Psoas muscle (tissue), 7 donors: ENCODE measurements at regions not wholly inside any gene's neighbourhood (a gene's known extent, or its start where the extent isn't known, plus 50 kb on each side); places are given as distances from the start of the nearest gene placed in this dataset.

Experiments used
- ATAC-seq, 4 donors: fragments of 200-7000 bp; cut with Tn5 transposase; one replicate each; pipeline ENCODE4 v1.9.1; 2020; ENCODE audit warnings: moderate library complexity in 3 of 4, mild to moderate bottlenecking in 2 of 4
- DNase-seq, 2 donors: peaks; one replicate each; pipeline ENCODE4 v3.0.0-alpha.2; 2020
- H3K27ac ChIP-seq: fragments of 200-600 bp; one replicate; pipeline ENCODE4 v1.8.0; 2022
- H3K27me3 ChIP-seq, 3 donors: fragments of 200-600 bp in 1 of 3; one replicate each; pipeline versions ENCODE4 v1.6.1 to v1.8.0; 2013 to 2022; ENCODE audit warnings: low read length in 2 of 3, mild to moderate bottlenecking in 2 of 3, moderate library complexity in 1 of 3; ENCODE audit not compliant: insufficient read depth in 3 of 3
- H3K36me3 ChIP-seq, 2 donors: fragments of 200-600 bp in 1 of 2; one replicate each; pipeline versions ENCODE4 v1.6.1 to v1.8.0; 2013 to 2022; ENCODE audit warnings: low read depth in 1 of 2, mild to moderate bottlenecking in 1 of 2, moderate library complexity in 1 of 2; ENCODE audit not compliant: insufficient read depth in 1 of 2
- H3K4me1 ChIP-seq: fragments of 200-600 bp; one replicate; pipeline ENCODE4 v1.8.0; 2022
- H3K4me3 ChIP-seq: fragments of 200-600 bp; one replicate; pipeline ENCODE4 v1.8.0; 2022; ENCODE audit warnings: mild to moderate bottlenecking
- H3K9me3 ChIP-seq: fragments of 200-600 bp; one replicate; pipeline ENCODE4 v1.8.0; 2022
- WGBS, 3 donors: extraction: QIAGEN DNeasy Blood & Tissue Kit; methylation state at CpG; one replicate each; pipeline versions ENCODE4 v1.1.6 to v1.1.7; 2013; 5-methylcytosine and 5-hydroxymethylcytosine counted together
- intact Hi-C, 2 donors: fragments of 100-400 bp; cut with DNase I; formaldehyde crosslinking; loops; one replicate each; pipeline versions ENCODE4 v1.11.0 to v1.14.2; 2022
- TF ChIP-seq, protein P1 (sequence below): fragments of 200-600 bp; IDR thresholded peaks from one replicate; pipeline ENCODE4 v1.8.0; 2022; ENCODE audit warnings: antibody characterized with exemption
- donor health status: healthy with polysubstance abuse.
- donor health status: DM: no; HTN: no; CAD: no; lungs with moderate emphysema.
- donor health status: Bipolar disorder and iron deficiency.
- donor health status: healthy.
- donor health status: DM: yes; HTN: yes; CAD: no.
- donor health status: DM: no; HTN: no; CAD: no.
- donor health status: DM: yes; HTN: yes; CAD: no.

DNA sequence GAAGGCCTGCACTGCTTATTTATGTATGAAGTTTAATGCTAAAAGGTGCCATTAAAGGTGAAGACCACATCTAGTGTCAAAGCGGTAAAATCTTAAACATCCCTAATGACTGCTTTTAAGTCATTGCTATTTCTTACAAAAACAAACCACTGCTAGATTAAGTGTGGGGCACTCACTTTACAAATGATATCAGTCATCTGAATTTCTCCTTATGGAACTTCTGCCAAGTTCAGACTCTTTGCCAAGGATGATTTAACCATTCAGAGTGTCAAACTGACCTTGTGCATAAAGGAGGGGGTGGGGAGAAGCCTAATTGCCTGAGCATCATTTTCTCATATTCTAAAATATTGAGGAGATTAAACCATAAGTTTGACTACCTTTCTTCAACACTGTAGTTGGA, 271.5 kb downstream of the TGFB2 start:
- Histone ChIP-seq H3K27me3 (no peaks in the 10 kb centered on the region), H3K9me3 (no peaks in the 10 kb centered on the region), H3K36me3 (no peaks in the 10 kb centered on the region), H3K4me1 (no peaks in the 10 kb centered on the region), H3K27ac (no peak overlapping the region), H3K4me3 (no peak overlapping the region)
- intact Hi-C loops = no loop called here
- 87 to 97% (median 96%) methylated on average over 1 of the region's 1 CpG for WGBS, 3 donors
- ATAC-seq = no peak
- DNase-seq = no peak
- TF ChIP-seq, protein P1, sequence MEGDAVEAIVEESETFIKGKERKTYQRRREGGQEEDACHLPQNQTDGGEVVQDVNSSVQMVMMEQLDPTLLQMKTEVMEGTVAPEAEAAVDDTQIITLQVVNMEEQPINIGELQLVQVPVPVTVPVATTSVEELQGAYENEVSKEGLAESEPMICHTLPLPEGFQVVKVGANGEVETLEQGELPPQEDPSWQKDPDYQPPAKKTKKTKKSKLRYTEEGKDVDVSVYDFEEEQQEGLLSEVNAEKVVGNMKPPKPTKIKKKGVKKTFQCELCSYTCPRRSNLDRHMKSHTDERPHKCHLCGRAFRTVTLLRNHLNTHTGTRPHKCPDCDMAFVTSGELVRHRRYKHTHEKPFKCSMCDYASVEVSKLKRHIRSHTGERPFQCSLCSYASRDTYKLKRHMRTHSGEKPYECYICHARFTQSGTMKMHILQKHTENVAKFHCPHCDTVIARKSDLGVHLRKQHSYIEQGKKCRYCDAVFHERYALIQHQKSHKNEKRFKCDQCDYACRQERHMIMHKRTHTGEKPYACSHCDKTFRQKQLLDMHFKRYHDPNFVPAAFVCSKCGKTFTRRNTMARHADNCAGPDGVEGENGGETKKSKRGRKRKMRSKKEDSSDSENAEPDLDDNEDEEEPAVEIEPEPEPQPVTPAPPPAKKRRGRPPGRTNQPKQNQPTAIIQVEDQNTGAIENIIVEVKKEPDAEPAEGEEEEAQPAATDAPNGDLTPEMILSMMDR = no peak

DNA sequence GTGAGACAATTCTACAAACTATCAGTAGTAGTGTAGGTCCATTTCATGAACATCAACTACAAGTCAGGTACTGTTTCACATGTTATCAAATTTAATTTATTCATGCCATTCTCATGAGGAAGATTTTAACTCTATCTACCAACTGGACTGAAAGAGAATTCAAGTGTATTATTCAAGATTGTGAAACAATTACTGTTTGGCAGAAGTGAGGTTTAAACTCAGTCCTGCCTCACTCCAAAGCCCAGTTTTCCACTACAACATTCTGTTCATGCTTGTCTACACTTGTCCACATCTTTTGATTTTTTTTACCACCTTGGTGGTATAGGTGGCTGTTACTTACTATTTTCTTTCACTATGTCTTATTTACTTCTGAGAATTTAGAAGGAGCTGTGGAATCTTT, 272.9 kb downstream of the TGFB2 start:
- Histone ChIP-seq H3K4me3 (no peak overlapping the region), H3K27ac (no peak overlapping the region), H3K27me3 (no peaks in the 10 kb centered on the region), H3K9me3 (no peaks in the 10 kb centered on the region), H3K4me1 (no peaks in the 10 kb centered on the region), H3K36me3 (no peaks in the 10 kb centered on the region)
- TF ChIP-seq, protein P1 = no peak
- intact Hi-C loops = no loop called here
- DNase-seq (no peak), ATAC-seq (no peak)

DNA sequence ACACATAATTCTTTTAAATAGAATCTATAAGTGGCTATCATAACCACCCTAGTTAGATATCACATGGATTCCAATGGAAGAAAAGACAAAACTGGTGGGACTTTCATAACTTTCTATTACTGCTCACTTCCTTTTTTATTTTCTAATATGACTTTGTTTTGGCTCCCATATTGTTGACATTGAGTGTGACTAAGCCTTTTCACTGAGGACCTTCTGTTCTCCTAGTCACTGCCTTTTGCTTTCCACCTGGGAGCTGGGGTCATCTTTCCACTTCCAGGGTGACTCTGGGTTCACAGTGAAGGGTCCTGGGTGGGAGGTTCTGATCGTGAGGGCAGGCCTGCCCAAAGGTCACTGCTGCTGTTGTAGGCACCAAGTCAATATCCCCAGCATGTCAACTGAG, 275.8 kb downstream of the TGFB2 start:
- no peaks in the 10 kb centered on the region for H3K36me3 ChIP-seq
- H3K27ac ChIP-seq = no peak overlapping the region
- WGBS, 3 donors = 63 to 92% (median 78%) methylated on average over 1 of the region's 1 CpG
- intact Hi-C loops = no loop called here
- H3K4me1 ChIP-seq = no peaks in the 10 kb centered on the region
- no peaks in the 10 kb centered on the region for H3K27me3 ChIP-seq
- no peaks in the 10 kb centered on the region for H3K9me3 ChIP-seq
- no peak for DNase-seq
- no peak for ATAC-seq
- H3K4me3 ChIP-seq = no peak overlapping the region
- TF ChIP-seq, protein P1 = no peak

DNA sequence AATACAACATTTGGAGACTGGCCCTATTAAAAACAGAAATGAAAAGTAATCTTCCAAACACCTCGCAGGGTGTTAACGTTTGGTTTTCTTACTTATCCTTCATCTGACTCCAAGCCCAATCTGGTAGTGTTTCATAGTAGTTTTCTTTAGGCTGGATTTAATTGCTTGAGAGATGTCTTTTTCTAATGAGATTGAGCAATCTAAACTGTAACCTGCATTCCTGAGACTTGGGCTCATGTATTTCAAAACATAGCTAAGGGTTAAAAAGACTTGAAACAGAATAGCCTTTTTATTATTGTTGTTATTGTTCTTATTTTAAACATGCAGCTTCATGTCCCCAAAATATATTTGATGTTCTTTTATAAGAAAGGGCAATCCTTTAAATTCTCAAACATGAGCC, 278.9 kb downstream of the TGFB2 start:
- 80 to 83% (median 81%) methylated on average over 2 of the region's 2 CpGs for WGBS, 3 donors
- intact Hi-C loops = no loop called here
- no peak overlapping the region for H3K27ac ChIP-seq
- no peak for DNase-seq
- no peak overlapping the region for H3K4me3 ChIP-seq
- H3K27me3 ChIP-seq = no peaks in the 10 kb centered on the region
- no peak for ATAC-seq
- no peaks in the 10 kb centered on the region for H3K4me1 ChIP-seq
- TF ChIP-seq, protein P1 = no peak
- no peaks in the 10 kb centered on the region for H3K36me3 ChIP-seq
- H3K9me3 ChIP-seq = peaks cover 4% of the 10 kb centered on the region

DNA sequence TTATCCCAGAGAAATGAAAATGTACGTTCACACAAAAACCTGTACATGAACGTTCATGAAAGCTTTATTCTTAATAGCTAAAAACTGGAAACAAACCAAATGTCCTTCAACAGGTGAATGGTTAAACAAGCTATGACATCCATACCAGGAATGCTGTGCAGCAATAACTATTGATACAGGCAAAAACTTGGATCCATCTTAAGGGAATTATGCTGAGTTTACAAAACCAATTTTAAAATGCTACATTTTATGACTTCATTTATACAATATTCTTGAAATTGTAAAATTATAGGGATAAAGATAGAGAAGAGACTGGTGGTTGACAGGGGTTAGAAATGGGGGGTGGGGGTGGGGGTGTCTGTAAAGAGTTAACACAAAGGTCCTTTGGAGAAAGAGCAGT, 280.3 kb downstream of the TGFB2 start:
- Histone ChIP-seq H3K27me3 (no peaks in the 10 kb centered on the region), H3K9me3 (peaks cover 4% of the 10 kb centered on the region), H3K4me3 (no peak overlapping the region), H3K27ac (no peak overlapping the region), H3K4me1 (no peaks in the 10 kb centered on the region), H3K36me3 (no peaks in the 10 kb centered on the region)
- TF ChIP-seq, protein P1 = no peak
- intact Hi-C loops = no loop called here
- WGBS, 3 donors = 69 to 84% (median 79%) methylated on average over 2 of the region's 2 CpGs
- ATAC-seq (no peak), DNase-seq (no peak)
